Stimulated activated CD4-positive, alpha-beta T cell treated with anti-CD3 and anti-CD28 coated beads, Interleukin-12 subunit alpha, Interleukin-12 subunit beta, amount 100 ng/mL, for 48 hours (primary cell): ENCODE measurements at regions not wholly inside any gene's neighbourhood (a gene's known extent, or its start where the extent isn't known, plus 50 kb on each side); places are given as distances from the start of the nearest gene placed in this dataset.

ENCODE experiments used
- DNase-seq, 3 donors: peaks; one replicate each; pipeline ENCODE4 v3.0.0-alpha.2; 2020; ENCODE audit warnings: low read depth in 2 of 3, low spot score in 1 of 3

- no peak for DNase-seq
Observed at GRCh38 chr20:56865055-56865454, 235.9 kb downstream of the TFAP2C start.

GRCh38 chr20:56867128-56867527 is 238.0 kb downstream of the TFAP2C start:
- DNase-seq, result no peak

- no peak for DNase-seq
Observed at GRCh38 chr20:56868746-56869145, 239.6 kb downstream of the TFAP2C start.

- DNase-seq, result no peak
Observed at GRCh38 chr20:56870271-56870670, 241.2 kb downstream of the TFAP2C start.

- DNase-seq, result no peak
Observed at GRCh38 chr20:56871691-56872090, 242.6 kb downstream of the TFAP2C start.

- DNase-seq, result no peak
Observed at GRCh38 chr20:56872620-56873458, 243.7 kb downstream of the TFAP2C start.

- no peak for DNase-seq
Observed at GRCh38 chr20:56873836-56874235, 244.7 kb downstream of the TFAP2C start.

- DNase-seq, result no peak
Observed at GRCh38 chr20:56875052-56875659, 246.1 kb downstream of the TFAP2C start.

GRCh38 chr20:56875803-56876202 is 246.7 kb downstream of the TFAP2C start:
- DNase-seq, result no peak

GRCh38 chr20:56885521-56885920 is 256.4 kb downstream of the TFAP2C start:
- no peak for DNase-seq

- no peak for DNase-seq
Observed at GRCh38 chr20:56890011-56890410, 260.9 kb downstream of the TFAP2C start.

GRCh38 chr20:56893226-56893917 is 264.3 kb downstream of the TFAP2C start:
- DNase-seq, result no peak

GRCh38 chr20:56896447-56896846 is 267.3 kb downstream of the TFAP2C start:
- no peak for DNase-seq

- no peak for DNase-seq
Observed at GRCh38 chr20:56897318-56897957, 268.3 kb downstream of the TFAP2C start.

GRCh38 chr20:56897958-56898349 is 268.8 kb downstream of the TFAP2C start:
- no peak for DNase-seq

GRCh38 chr20:56899506-56899905 is 270.4 kb downstream of the TFAP2C start:
- no peak for DNase-seq

- no peak for DNase-seq
Observed at GRCh38 chr20:56900252-56900651, 271.1 kb downstream of the TFAP2C start.

- DNase-seq, result no peak
Observed at GRCh38 chr20:56903421-56903820, 274.3 kb downstream of the TFAP2C start.

- no peak for DNase-seq
Observed at GRCh38 chr20:56903858-56904257, 274.8 kb downstream of the TFAP2C start.

- DNase-seq, result no peak
Observed at GRCh38 chr20:56909918-56910714, 281.0 kb downstream of the TFAP2C start.

GRCh38 chr20:56911946-56912345 is 282.8 kb downstream of the TFAP2C start:
- DNase-seq, result no peak
